GM13977 (cell line): ENCODE measurements at regions not wholly inside any gene's neighbourhood (a gene's known extent, or its start where the extent isn't known, plus 50 kb on each side); places are given as distances from the start of the nearest gene placed in this dataset.
A peak's percentile ranks its signal among the peaks of the same experiment; 100 is the strongest.

Experiments
- DNase-seq: peaks from one replicate; pipeline ENCODE4 v3.0.0; 2012; ENCODE audit warnings: low spot score
- in situ Hi-C: fragments of 300-500 bp; cut with MboI; formaldehyde crosslinking; loops from one replicate; pipeline ENCODE4 v1.12.0; 2022; ENCODE audit warnings: low sequenced_read_pairs, low pct_unique_long_range_greater_than_20kb, mixed read lengths, inconsistent platforms; ENCODE audit not compliant: unreplicated experiment
- TF ChIP-seq, protein P1 (sequence below): IDR thresholded peaks from 2 replicates; pipeline ENCODE4 v1.5.1; 2012; ENCODE audit warnings: mild to moderate bottlenecking, control low read depth; ENCODE audit not compliant: insufficient read depth; ENCODE audit errors: extremely low read depth, missing control alignments

DNA sequence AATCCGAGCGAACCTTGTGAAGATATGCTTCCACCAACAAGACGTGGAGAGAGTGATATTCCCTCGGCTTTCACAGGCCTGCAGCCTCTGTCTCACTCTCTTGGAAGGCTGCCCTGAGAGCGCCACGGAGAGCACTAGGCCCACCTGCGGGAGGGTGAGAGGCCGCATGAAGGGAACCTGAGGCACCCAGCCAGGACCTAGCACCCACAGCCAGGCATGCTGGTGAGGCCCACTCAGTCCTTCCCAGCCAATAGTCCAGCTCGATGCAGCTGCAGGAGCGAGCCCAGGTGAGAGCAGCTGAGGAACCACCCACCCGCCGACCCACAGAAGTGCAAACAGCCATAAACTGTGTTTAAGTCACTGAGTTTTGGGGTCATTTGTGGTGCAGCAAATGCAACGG, 227.2 kb downstream of the QKI start:
- TF ChIP-seq, protein P1, sequence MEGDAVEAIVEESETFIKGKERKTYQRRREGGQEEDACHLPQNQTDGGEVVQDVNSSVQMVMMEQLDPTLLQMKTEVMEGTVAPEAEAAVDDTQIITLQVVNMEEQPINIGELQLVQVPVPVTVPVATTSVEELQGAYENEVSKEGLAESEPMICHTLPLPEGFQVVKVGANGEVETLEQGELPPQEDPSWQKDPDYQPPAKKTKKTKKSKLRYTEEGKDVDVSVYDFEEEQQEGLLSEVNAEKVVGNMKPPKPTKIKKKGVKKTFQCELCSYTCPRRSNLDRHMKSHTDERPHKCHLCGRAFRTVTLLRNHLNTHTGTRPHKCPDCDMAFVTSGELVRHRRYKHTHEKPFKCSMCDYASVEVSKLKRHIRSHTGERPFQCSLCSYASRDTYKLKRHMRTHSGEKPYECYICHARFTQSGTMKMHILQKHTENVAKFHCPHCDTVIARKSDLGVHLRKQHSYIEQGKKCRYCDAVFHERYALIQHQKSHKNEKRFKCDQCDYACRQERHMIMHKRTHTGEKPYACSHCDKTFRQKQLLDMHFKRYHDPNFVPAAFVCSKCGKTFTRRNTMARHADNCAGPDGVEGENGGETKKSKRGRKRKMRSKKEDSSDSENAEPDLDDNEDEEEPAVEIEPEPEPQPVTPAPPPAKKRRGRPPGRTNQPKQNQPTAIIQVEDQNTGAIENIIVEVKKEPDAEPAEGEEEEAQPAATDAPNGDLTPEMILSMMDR, result no peak

DNA sequence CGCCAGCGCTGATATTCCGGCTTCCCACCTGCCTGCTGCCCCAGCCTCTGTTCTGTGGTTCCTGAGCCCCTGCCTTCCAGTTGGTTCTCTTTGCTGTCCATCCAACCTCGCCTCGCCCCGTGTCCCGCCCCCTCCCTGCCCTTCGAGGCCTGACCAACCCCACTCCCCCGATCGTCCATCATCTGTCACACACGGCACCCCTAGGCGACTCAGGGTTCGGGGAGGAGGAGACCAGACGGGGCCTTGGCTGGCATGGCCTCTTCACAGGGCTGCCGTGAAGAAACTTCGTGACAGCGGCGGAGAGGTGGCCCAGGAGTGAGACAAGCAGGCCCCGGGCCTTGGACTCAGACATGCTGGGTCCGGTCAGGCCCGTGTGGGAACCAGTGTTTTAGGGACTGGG, 226.1 kb downstream of the QKI start:
- TF ChIP-seq, protein P1, result no peak
- no peak for DNase-seq
- in situ Hi-C loops, result no loop called here

More for the DNA sequence above, 227.2 kb downstream of the QKI start:
- in situ Hi-C loops, result no loop called here
- DNase-seq, result no peak

GRCh38 chr6:163637524-163637923, 223.0 kb downstream of the QKI start:
- TF ChIP-seq, protein P1, result no peak
- peak; percentile 77 for DNase-seq
- in situ Hi-C loops, result no loop called here

GRCh38 chr6:163635731-163636364, 221.3 kb downstream of the QKI start:
- no peak for DNase-seq
- in situ Hi-C loops, result no loop called here
- TF ChIP-seq, protein P1, result no peak

DNA sequence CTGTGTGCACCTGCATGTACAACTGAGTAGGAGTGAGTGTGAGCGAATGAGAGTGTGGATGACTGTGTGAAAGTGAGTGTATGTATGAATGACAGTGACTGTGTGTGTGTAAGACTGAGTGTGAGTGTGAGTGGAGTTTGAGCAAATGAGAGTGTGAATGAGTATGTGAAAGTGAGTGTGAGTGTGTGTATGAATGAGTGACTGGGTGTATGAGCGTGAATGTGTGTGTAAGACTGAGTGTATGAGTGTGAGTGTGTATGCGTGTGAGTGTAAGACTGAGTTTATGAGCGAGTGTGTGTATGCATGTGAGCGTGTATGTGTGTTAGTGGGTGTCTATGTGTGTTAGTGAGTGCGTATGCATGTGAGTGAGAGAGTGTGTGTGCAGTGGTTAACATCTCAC, 220.8 kb downstream of the QKI start:
- TF ChIP-seq, protein P1, result no peak
- in situ Hi-C loops, result no loop called here
- DNase-seq, result no peak

GRCh38 chr6:163634211-163635171, 220.0 kb downstream of the QKI start:
- DNase-seq, result no peak

More at GRCh38 chr6:163634211-163635171, 220.0 kb downstream of the QKI start:
- in situ Hi-C loops, result no loop called here
- TF ChIP-seq, protein P1, result no peak
